ENCODE measurements at regions not wholly inside any gene's neighbourhood (a gene's known extent, or its start where the extent isn't known, plus 50 kb on each side); places are given as distances from the start of the nearest gene placed in this dataset.

GRCh38 chr2:81266106-81266505 lies 961.6 kb upstream of the LRRTM1 start:
- ATAC-seq (no peak), DNase-seq (ENCODE audit: low read depth, low spot score) (no peak)
- intact Hi-C loops (cut with micrococcal nuclease; ENCODE audit: unreplicated experiment) (no loop called here), in situ Hi-C loops (cut with HindIII; ENCODE audit: low pct_unique_long_range_greater_than_20kb, low sequenced_read_pairs) (no loop called here)
- Histone ChIP-seq H3K27ac (ENCODE audit: low read length) (no peak overlapping the region), H3K9me3 (ENCODE audit: control insufficient read depth, insufficient read depth, low read depth, low read length) (no peaks in the 10 kb centered on the region), H3K4me3 (ENCODE audit: low read depth in 2 of 2, low read length in 2 of 2) (no peak overlapping the region), H3K27me3 (ENCODE audit: control insufficient read depth, insufficient read depth, low read length) (no peaks in the 10 kb centered on the region), H3K36me3 (ENCODE audit: control insufficient read depth, insufficient read depth, low read length) (no peaks in the 10 kb centered on the region; the same call in 1 of the 2 replicates), H3K4me1 (ENCODE audit: control insufficient read depth, insufficient read depth, low read length) (no peaks in the 10 kb centered on the region)
- BruUV-seq (replicated peaks), result no TSS peak
- no peak for TF ChIP-seq REST (IDR thresholded peaks at IDR 0.05; ENCODE audit: insufficient read depth in 1 of 2, low read depth in 2 of 2, low read length in 1 of 2)
- TF ChIP-seq, protein P1, sequence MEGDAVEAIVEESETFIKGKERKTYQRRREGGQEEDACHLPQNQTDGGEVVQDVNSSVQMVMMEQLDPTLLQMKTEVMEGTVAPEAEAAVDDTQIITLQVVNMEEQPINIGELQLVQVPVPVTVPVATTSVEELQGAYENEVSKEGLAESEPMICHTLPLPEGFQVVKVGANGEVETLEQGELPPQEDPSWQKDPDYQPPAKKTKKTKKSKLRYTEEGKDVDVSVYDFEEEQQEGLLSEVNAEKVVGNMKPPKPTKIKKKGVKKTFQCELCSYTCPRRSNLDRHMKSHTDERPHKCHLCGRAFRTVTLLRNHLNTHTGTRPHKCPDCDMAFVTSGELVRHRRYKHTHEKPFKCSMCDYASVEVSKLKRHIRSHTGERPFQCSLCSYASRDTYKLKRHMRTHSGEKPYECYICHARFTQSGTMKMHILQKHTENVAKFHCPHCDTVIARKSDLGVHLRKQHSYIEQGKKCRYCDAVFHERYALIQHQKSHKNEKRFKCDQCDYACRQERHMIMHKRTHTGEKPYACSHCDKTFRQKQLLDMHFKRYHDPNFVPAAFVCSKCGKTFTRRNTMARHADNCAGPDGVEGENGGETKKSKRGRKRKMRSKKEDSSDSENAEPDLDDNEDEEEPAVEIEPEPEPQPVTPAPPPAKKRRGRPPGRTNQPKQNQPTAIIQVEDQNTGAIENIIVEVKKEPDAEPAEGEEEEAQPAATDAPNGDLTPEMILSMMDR (IDR thresholded peaks at IDR 0.05), result peak; percentile 13; the same call in 1 of the 2 replicates
- CTCF ChIA-PET, result no interaction called here
- POLR2A ChIA-PET, result interaction anchor here (0.7 kb wide), 1 partner anchor 142 kb away, joined by 7 read pairs; no protein-coding TSS in a partner anchor

DNA sequence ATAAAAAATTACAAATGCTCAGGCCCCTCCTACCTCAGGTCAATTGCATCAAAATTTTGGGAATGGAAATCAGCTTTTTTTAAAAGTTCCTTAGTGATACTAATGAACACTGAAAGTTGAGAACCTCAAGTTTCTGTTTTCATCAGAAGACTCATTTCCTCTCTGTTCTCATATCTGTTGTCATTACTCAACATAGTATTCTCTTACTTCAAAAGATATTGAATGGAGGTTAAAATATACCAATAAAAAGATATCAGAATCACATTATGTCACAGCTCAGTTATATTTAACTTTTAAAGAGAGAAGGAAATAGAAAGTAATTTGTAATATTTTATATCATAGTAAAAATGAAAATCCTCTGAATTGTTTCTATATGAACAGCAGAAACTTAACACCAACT lies 959.4 kb upstream of the LRRTM1 start:
- H3K9me3 ChIP-seq (ENCODE audit: control insufficient read depth, insufficient read depth, low read depth, low read length), result no peaks in the 10 kb centered on the region
- DNase-seq (ENCODE audit: low read depth, low spot score) (no peak), ATAC-seq (no peak)
- H3K27ac ChIP-seq (ENCODE audit: low read length), result no peak overlapping the region
- intact Hi-C loops (cut with micrococcal nuclease; ENCODE audit: unreplicated experiment), result no loop called here
- ChIA-PET POLR2A (no interaction called here), CTCF (no interaction called here)
- H3K27me3 ChIP-seq (ENCODE audit: control insufficient read depth, insufficient read depth, low read length), result no peaks in the 10 kb centered on the region
- no peak overlapping the region for H3K4me3 ChIP-seq (ENCODE audit: low read depth in 2 of 2, low read length in 2 of 2)
- TF ChIP-seq, protein P1 (IDR thresholded peaks at IDR 0.05), result no peak
- TF ChIP-seq POLR2AphosphoS5 (IDR thresholded peaks at IDR 0.05; ENCODE audit: low read depth, low read length), result no peak
- no peak for TF ChIP-seq SIN3A (IDR thresholded peaks at IDR 0.05; ENCODE audit: borderline replicate concordance, insufficient read depth, low read depth, low read length)
- no peak for TF ChIP-seq TCF7L2 (IDR thresholded peaks at IDR 0.05; ENCODE audit: low read depth, low read length)
- TF ChIP-seq REST (IDR thresholded peaks at IDR 0.05; ENCODE audit: insufficient read depth in 1 of 2, low read depth in 2 of 2, low read length in 1 of 2), result no peak
- in situ Hi-C loops (cut with HindIII; ENCODE audit: low pct_unique_long_range_greater_than_20kb, low sequenced_read_pairs), result no loop called here
- BruUV-seq (replicated peaks), result no TSS peak
- H3K4me1 ChIP-seq (ENCODE audit: control insufficient read depth, insufficient read depth, low read length), result no peaks in the 10 kb centered on the region
- H3K36me3 ChIP-seq (ENCODE audit: control insufficient read depth, insufficient read depth, low read length), result no peaks in the 10 kb centered on the region; the same call in 1 of the 2 replicates

Data from Panc1 (cell line).